ENCODE measurements at regions not wholly inside any gene's neighbourhood (a gene's known extent, or its start where the extent isn't known, plus 50 kb on each side); places are given as distances from the start of the nearest gene placed in this dataset.

DNA sequence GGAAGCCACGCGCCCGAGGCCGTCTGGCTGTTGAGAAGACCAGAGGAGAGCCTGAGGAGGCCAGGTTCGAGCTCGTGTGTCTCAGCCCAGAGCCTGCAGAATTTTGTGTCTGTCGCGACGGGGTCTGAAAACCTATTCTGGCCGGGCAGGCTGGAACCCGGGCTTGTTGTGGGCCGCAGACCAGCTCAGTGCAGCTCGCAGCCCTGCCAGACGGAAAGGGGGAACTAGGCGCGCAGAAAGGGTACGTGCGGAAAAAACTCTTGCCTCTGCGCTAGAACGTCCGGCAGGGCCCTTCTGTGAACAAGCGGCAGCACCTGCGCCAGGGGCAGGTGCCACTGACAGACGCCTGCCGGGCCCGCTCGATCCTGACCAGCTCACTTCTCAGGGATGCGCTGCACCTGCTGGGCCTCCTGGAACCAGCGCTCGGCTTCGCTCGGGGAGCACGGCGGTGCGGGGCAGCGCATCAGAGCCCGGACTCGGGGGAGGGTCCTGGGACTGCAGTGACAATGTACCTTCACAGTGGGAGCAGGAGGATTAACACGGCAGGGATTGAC lies 409.3 kb downstream of the BRD1 start:
- no peaks in the 10 kb centered on the region for H3K4me1 ChIP-seq
- H3K4me3 ChIP-seq = no peak overlapping the region
- H3K27me3 ChIP-seq (replicated peaks in 1 of 7) = peaks cover 0 to 6% (median 0%) of the 10 kb centered on the region in 7 donors
- WGBS, 5 donors = 90 to 93% (median 91%) methylated on average over 32 to 39 of the region's 39 CpGs
- H3K9me3 ChIP-seq = peaks cover 0 to 23% (median 14%) of the 10 kb centered on the region in 8 donors
- TF ChIP-seq POLR2AphosphoS5 (IDR thresholded peaks at IDR 0.05) (no peak), POLR2A (IDR thresholded peaks at IDR 0.05) (no peak)
- TF ChIP-seq, protein P1, sequence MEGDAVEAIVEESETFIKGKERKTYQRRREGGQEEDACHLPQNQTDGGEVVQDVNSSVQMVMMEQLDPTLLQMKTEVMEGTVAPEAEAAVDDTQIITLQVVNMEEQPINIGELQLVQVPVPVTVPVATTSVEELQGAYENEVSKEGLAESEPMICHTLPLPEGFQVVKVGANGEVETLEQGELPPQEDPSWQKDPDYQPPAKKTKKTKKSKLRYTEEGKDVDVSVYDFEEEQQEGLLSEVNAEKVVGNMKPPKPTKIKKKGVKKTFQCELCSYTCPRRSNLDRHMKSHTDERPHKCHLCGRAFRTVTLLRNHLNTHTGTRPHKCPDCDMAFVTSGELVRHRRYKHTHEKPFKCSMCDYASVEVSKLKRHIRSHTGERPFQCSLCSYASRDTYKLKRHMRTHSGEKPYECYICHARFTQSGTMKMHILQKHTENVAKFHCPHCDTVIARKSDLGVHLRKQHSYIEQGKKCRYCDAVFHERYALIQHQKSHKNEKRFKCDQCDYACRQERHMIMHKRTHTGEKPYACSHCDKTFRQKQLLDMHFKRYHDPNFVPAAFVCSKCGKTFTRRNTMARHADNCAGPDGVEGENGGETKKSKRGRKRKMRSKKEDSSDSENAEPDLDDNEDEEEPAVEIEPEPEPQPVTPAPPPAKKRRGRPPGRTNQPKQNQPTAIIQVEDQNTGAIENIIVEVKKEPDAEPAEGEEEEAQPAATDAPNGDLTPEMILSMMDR (IDR thresholded peaks at IDR 0.05 in 8 of 11, conservative IDR thresholded peaks at IDR 0.05 in 3 of 11) = no peak
- H3K27ac ChIP-seq = no peak overlapping the region
- intact Hi-C loops (cut with DNase I; ENCODE audit: low total_unique reads) = no loop called here
- DNase-seq = no peak
- H3K36me3 ChIP-seq = no peaks in the 10 kb centered on the region

DNA sequence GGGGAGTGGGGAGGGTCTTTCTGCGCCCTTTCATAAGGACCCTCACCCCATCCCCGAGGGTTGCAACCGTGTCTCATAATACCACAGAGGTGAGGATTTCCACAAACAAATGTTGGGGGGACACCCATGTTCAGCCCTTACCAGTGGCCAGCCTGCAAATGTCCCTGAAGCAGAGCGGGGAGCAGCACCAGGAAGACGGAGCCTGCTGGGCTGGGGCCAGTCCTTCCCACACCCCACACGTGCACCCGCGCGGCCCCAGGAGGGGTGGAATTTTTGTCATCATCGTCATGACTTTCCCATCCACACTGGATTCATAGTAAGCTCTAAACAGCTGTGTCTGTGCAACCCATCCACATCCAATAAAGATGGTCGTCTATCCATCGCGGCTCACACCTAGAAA lies 409.8 kb downstream of the BRD1 start:
- WGBS, 5 donors = 89 to 95% (median 93%) methylated on average over 12 to 13 of the region's 13 CpGs
- no peak for DNase-seq
- Histone ChIP-seq H3K27me3 (replicated peaks in 1 of 7) (peaks cover 0 to 10% (median 0%) of the 10 kb centered on the region in 7 donors), H3K4me3 (no peak overlapping the region), H3K9me3 (peaks cover 0 to 23% (median 14%) of the 10 kb centered on the region in 8 donors), H3K36me3 (no peaks in the 10 kb centered on the region), H3K27ac (no peak overlapping the region), H3K4me1 (no peaks in the 10 kb centered on the region)
- intact Hi-C loops (cut with DNase I; ENCODE audit: low total_unique reads) = no loop called here
- no peak for TF ChIP-seq POLR2A (IDR thresholded peaks at IDR 0.05)
- no peak for TF ChIP-seq POLR2AphosphoS5 (IDR thresholded peaks at IDR 0.05)
- TF ChIP-seq, protein P1 (IDR thresholded peaks at IDR 0.05 in 8 of 11, conservative IDR thresholded peaks at IDR 0.05 in 3 of 11) = no peak

DNA sequence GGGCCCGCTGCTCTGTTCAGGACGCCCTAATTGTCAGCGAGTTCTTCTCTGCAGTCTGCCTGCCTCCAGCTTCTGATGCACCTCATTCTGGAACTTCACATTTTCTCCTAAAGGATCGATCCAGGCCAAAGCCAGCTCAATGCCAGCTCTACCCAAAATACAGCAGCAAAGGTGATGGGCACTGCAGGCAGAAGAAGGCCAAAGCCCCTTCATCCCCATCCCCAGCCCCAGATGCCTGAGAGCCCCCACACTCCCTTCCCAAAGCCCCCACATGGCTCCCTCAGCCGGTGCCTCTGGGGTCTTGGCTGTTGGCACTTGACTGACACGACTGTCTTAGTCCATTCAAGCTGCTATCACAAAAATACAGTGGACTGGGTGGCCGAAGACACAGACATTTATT lies 410.3 kb downstream of the BRD1 start:
- intact Hi-C loops (cut with DNase I; ENCODE audit: low total_unique reads) = no loop called here
- DNase-seq = no peak
- TF ChIP-seq, protein P1 (IDR thresholded peaks at IDR 0.05 in 8 of 11, conservative IDR thresholded peaks at IDR 0.05 in 3 of 11) = no peak
- TF ChIP-seq POLR2A (IDR thresholded peaks at IDR 0.05) = no peak
- TF ChIP-seq POLR2AphosphoS5 (IDR thresholded peaks at IDR 0.05) = no peak
- Histone ChIP-seq H3K4me3 (no peak overlapping the region), H3K4me1 (no peaks in the 10 kb centered on the region), H3K9me3 (peaks cover 0 to 21% (median 14%) of the 10 kb centered on the region in 8 donors), H3K27me3 (replicated peaks in 1 of 7) (peaks cover 0 to 12% (median 0%) of the 10 kb centered on the region in 7 donors), H3K27ac (no peak overlapping the region), H3K36me3 (no peaks in the 10 kb centered on the region)
- WGBS, 5 donors = 86 to 96% (median 89%) methylated on average over 7 of the region's 7 CpGs

DNA sequence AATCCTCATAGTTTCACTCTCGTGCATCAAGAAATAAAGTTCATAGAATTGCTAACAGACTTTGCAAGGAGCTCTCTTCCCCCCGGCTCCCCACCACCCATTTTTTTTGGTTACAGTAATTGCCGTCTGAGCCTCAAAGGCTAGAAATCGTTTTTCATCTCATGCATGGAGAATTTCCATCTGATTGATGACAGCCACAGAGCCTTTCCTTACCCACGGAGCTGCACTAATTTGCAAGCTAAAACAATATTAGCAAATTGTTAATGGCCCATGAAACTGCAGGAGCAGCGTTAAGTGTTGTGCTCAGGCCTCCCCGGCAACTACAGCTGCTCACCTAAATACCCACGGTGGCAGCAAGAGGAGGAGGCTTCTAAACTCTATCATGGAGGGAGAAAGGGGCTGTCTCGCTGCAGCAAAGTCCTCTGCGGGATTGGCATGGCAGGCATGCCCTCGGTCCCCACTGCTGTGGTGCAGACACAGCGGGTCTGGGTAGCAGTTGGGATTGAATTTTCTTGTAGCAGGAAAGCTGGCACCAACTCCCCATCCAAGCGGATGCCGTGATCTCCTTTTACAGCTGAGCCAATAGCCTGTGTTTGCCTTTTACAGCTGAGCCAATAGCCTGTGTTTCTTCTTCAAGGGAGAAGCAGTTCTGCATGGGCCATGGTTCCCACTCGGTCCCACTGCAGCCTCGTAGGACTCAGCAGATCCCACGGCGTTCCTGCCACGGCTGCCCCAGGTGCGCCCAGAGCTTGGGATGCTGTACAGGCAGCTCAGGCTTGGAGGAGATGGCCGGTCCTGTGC lies 412.3 kb downstream of the BRD1 start:
- DNase-seq = no peak
- H3K36me3 ChIP-seq = no peaks in the 10 kb centered on the region
- peaks cover 0 to 12% (median 0%) of the 10 kb centered on the region in 7 donors for H3K27me3 ChIP-seq (replicated peaks in 1 of 7)
- no peaks in the 10 kb centered on the region for H3K4me1 ChIP-seq
- H3K9me3 ChIP-seq = peaks cover 0 to 4% (median 0%) of the 10 kb centered on the region in 8 donors
- WGBS, 5 donors = 68 to 83% (median 78%) methylated on average over 17 to 21 of the region's 21 CpGs
- H3K27ac ChIP-seq = no peak overlapping the region
- no peak overlapping the region for H3K4me3 ChIP-seq
- TF ChIP-seq, protein P1 (IDR thresholded peaks at IDR 0.05 in 8 of 11, conservative IDR thresholded peaks at IDR 0.05 in 3 of 11) = no peak
- intact Hi-C loops (cut with DNase I; ENCODE audit: low total_unique reads) = no loop called here

Data from spleen (tissue), 11 donors.